Nephron (organoid): ENCODE measurements at regions not wholly inside any gene's neighbourhood (a gene's known extent, or its start where the extent isn't known, plus 50 kb on each side); places are given as distances from the start of the nearest gene placed in this dataset.

Experiments
- H3K27ac Mint-ChIP-seq, 3 experiments: 2 replicates each; pipeline ENCODE4 v1.8.0; 2020; ENCODE audit warnings: mixed read lengths in 3 of 3, mild to moderate bottlenecking in 2 of 3, moderate library complexity in 1 of 3
- H3K27me3 Mint-ChIP-seq: 2 replicates; pipeline ENCODE4 v1.8.0; 2021; ENCODE audit warnings: low read depth, mild to moderate bottlenecking, moderate library complexity, mixed read lengths
- H3K36me3 Mint-ChIP-seq: 2 replicates; pipeline ENCODE4 v1.8.0; 2020; ENCODE audit warnings: low read depth, mixed read lengths
- H3K4me1 Mint-ChIP-seq: 2 replicates; pipeline ENCODE4 v1.8.0; 2020; ENCODE audit warnings: mixed read lengths
- H3K4me3 Mint-ChIP-seq, 3 experiments: 2 replicates each; pipeline ENCODE4 v1.8.0; 2020; ENCODE audit warnings: mild to moderate bottlenecking in 3 of 3, mixed read lengths in 3 of 3, moderate library complexity in 2 of 3
- H3K9me3 Mint-ChIP-seq: 2 replicates; pipeline ENCODE4 v1.8.0; 2020; ENCODE audit warnings: mixed read lengths
- TF ChIP-seq, protein P1 (sequence below), 3 experiments: fragments of 200-600 bp; sonication (generic); IDR thresholded peaks; one replicate each; pipeline ENCODE4 v1.5.0; 2021; ENCODE audit warnings: antibody characterized with exemption in 3 of 3; ENCODE audit not compliant: unreplicated experiment in 3 of 3

GRCh38 chr3:152941859-152942258, 106.9 kb downstream of the P2RY1 start:
- TF ChIP-seq, protein P1, sequence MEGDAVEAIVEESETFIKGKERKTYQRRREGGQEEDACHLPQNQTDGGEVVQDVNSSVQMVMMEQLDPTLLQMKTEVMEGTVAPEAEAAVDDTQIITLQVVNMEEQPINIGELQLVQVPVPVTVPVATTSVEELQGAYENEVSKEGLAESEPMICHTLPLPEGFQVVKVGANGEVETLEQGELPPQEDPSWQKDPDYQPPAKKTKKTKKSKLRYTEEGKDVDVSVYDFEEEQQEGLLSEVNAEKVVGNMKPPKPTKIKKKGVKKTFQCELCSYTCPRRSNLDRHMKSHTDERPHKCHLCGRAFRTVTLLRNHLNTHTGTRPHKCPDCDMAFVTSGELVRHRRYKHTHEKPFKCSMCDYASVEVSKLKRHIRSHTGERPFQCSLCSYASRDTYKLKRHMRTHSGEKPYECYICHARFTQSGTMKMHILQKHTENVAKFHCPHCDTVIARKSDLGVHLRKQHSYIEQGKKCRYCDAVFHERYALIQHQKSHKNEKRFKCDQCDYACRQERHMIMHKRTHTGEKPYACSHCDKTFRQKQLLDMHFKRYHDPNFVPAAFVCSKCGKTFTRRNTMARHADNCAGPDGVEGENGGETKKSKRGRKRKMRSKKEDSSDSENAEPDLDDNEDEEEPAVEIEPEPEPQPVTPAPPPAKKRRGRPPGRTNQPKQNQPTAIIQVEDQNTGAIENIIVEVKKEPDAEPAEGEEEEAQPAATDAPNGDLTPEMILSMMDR (IDR thresholded peaks at IDR 0.05; ENCODE audit: unreplicated experiment in 3 of 3) = no peak
- no peaks in the 10 kb centered on the region for H3K27me3 Mint-ChIP-seq
- H3K27ac Mint-ChIP-seq = no peak overlapping the region
- no peaks in the 10 kb centered on the region for H3K36me3 Mint-ChIP-seq
- H3K4me1 Mint-ChIP-seq = peaks cover 27% of the 10 kb centered on the region
- no peaks in the 10 kb centered on the region for H3K9me3 Mint-ChIP-seq
- H3K4me3 Mint-ChIP-seq = no peak overlapping the region

GRCh38 chr3:152942366-152942765, 107.4 kb downstream of the P2RY1 start:
- H3K36me3 Mint-ChIP-seq = no peaks in the 10 kb centered on the region
- H3K9me3 Mint-ChIP-seq = no peaks in the 10 kb centered on the region
- no peaks in the 10 kb centered on the region for H3K27me3 Mint-ChIP-seq
- H3K27ac Mint-ChIP-seq = no peak overlapping the region
- H3K4me1 Mint-ChIP-seq = peaks cover 27% of the 10 kb centered on the region
- no peak overlapping the region for H3K4me3 Mint-ChIP-seq
- TF ChIP-seq, protein P1 (IDR thresholded peaks at IDR 0.05; ENCODE audit: unreplicated experiment in 3 of 3) = no peak

GRCh38 chr3:152943645-152944044, 108.7 kb downstream of the P2RY1 start:
- peaks cover under 1% of the 10 kb centered on the region for H3K27me3 Mint-ChIP-seq
- H3K9me3 Mint-ChIP-seq = no peaks in the 10 kb centered on the region
- TF ChIP-seq, protein P1 (IDR thresholded peaks at IDR 0.05; ENCODE audit: unreplicated experiment in 3 of 3) = no peak
- H3K4me3 Mint-ChIP-seq = no peak overlapping the region
- peaks cover 27% of the 10 kb centered on the region for H3K4me1 Mint-ChIP-seq
- no peak overlapping the region for H3K27ac Mint-ChIP-seq
- no peaks in the 10 kb centered on the region for H3K36me3 Mint-ChIP-seq

DNA sequence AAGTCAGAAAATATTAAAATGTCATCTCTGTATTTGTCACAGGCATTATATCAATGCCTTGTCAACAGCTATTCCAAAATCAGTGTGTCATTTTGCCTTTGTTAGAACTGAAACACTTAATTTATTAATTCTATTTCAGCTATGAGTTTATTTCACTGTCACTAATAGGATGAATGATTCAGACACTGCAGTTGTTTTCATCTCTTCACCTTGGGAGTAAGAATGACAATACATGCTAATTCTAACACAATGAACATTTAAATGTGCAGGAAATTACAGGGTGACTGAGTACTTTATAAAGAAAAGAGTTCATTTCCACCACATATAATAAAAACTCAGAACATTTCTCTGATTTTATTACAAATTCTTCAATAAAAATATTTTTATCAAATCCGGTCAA, 109.7 kb downstream of the P2RY1 start:
- Mint-ChIP-seq H3K4me1 (peaks cover 27% of the 10 kb centered on the region), H3K4me3 (no peak overlapping the region), H3K36me3 (no peaks in the 10 kb centered on the region), H3K27me3 (peaks cover 3% of the 10 kb centered on the region), H3K27ac (no peak overlapping the region), H3K9me3 (no peaks in the 10 kb centered on the region)
- TF ChIP-seq, protein P1 (IDR thresholded peaks at IDR 0.05; ENCODE audit: unreplicated experiment in 3 of 3) = no peak

- Mint-ChIP-seq H3K36me3 (no peaks in the 10 kb centered on the region), H3K27ac (no peak overlapping the region), H3K4me1 (peaks cover 27% of the 10 kb centered on the region), H3K9me3 (no peaks in the 10 kb centered on the region), H3K27me3 (peaks cover 3% of the 10 kb centered on the region), H3K4me3 (no peak overlapping the region)
- TF ChIP-seq, protein P1 (IDR thresholded peaks at IDR 0.05; ENCODE audit: unreplicated experiment in 3 of 3) = no peak
Observed at GRCh38 chr3:152945556-152945955, 110.6 kb downstream of the P2RY1 start.

- H3K4me1 Mint-ChIP-seq = no peaks in the 10 kb centered on the region
- no peak overlapping the region for H3K4me3 Mint-ChIP-seq
- H3K36me3 Mint-ChIP-seq = no peaks in the 10 kb centered on the region
- no peak overlapping the region for H3K27ac Mint-ChIP-seq
- TF ChIP-seq, protein P1 (IDR thresholded peaks at IDR 0.05; ENCODE audit: unreplicated experiment in 3 of 3) = no peak
- no peaks in the 10 kb centered on the region for H3K9me3 Mint-ChIP-seq
- no peaks in the 10 kb centered on the region for H3K27me3 Mint-ChIP-seq
Observed at GRCh38 chr3:152957491-152957890, 122.6 kb downstream of the P2RY1 start.
